Thyroid gland (tissue), 4 donors: ENCODE measurements at regions not wholly inside any gene's neighbourhood (a gene's known extent, or its start where the extent isn't known, plus 50 kb on each side); places are given as distances from the start of the nearest gene placed in this dataset.

Experiments
- DNase-seq, 2 donors: peaks; one replicate each; pipeline ENCODE4 v3.0.0-alpha.2; 2019
- H3K27ac ChIP-seq, 3 donors: fragments of 200-600 bp; sonication (generic); 1 replicate in 2 of 3; 2 replicates in 1 of 3; pipeline ENCODE4 v1.5.1; 2016 to 2019; ENCODE audit warnings: mild to moderate bottlenecking in 1 of 3, moderate library complexity in 1 of 3
- H3K27me3 ChIP-seq: fragments of 200-600 bp; sonication (generic); one replicate; pipeline ENCODE4 v1.5.1; 2019
- H3K36me3 ChIP-seq, 2 donors: fragments of 200-600 bp; sonication (generic); one replicate each; pipeline ENCODE4 v1.5.1; 2016 to 2019
- H3K4me1 ChIP-seq, 2 donors: fragments of 200-600 bp; sonication (generic); one replicate each; pipeline ENCODE4 v1.5.1; 2017 to 2019
- H3K4me3 ChIP-seq, 3 donors: fragments of 200-600 bp; sonication (generic); replicated peaks in 1 of 3; 1 replicate in 2 of 3; 2 replicates in 1 of 3; pipeline ENCODE4 v1.5.1; 2016; ENCODE audit warnings: mild to moderate bottlenecking in 1 of 3
- H3K9me3 ChIP-seq: fragments of 200-600 bp; sonication (generic); one replicate; pipeline ENCODE4 v1.5.1; 2017
- CTCF ChIP-seq, 6 experiments: fragments of 200-600 bp in 3 of 6; fragments of 450-650 bp in 3 of 6; sonication (generic) in 3 of 6; IDR thresholded peaks; one replicate each; pipeline ENCODE4 v1.5.1; 2016 to 2019; ENCODE audit warnings: antibody characterized with exemption in 6 of 6, mild to moderate bottlenecking in 2 of 6, inconsistent platforms in 1 of 6, moderate library complexity in 1 of 6
- POLR2A ChIP-seq, 2 donors: fragments of 450-650 bp; IDR thresholded peaks; one replicate each; pipeline ENCODE4 v1.6.1; 2017; ENCODE audit warnings: antibody characterized with exemption in 2 of 2, mild to moderate bottlenecking in 2 of 2, moderate library complexity in 1 of 2
- WGBS, 2 donors: methylation state at CpG; one replicate each; pipeline ENCODE4 v1.1.5; 2017; 5-methylcytosine and 5-hydroxymethylcytosine counted together
- intact Hi-C: fragments of 100-400 bp; cut with DNase I; formaldehyde crosslinking; loops from one replicate; pipeline ENCODE4 v1.15.1; 2023

GRCh38 chr9:86735772-86736458 is 211.4 kb downstream of the GAS1 start:
- DNase-seq, result no peak
- H3K36me3 ChIP-seq, result no peaks in the 10 kb centered on the region
- no peaks in the 10 kb centered on the region for H3K4me1 ChIP-seq
- H3K4me3 ChIP-seq, result no peak overlapping the region
- H3K27me3 ChIP-seq, result no peaks in the 10 kb centered on the region
- intact Hi-C loops, result no loop called here
- 95 to 96% methylated on average over 6 of the region's 6 CpGs for WGBS, 2 donors
- H3K27ac ChIP-seq, result no peak overlapping the region
- no peaks in the 10 kb centered on the region for H3K9me3 ChIP-seq
- no peak for TF ChIP-seq POLR2A (IDR thresholded peaks at IDR 0.05)
- TF ChIP-seq CTCF (IDR thresholded peaks at IDR 0.05), result no peak

- Histone ChIP-seq H3K27ac (no peak overlapping the region), H3K36me3 (no peaks in the 10 kb centered on the region), H3K4me1 (no peaks in the 10 kb centered on the region), H3K27me3 (no peaks in the 10 kb centered on the region), H3K4me3 (no peak overlapping the region), H3K9me3 (no peaks in the 10 kb centered on the region)
- no peak for DNase-seq
- TF ChIP-seq CTCF (IDR thresholded peaks at IDR 0.05) (no peak), POLR2A (IDR thresholded peaks at IDR 0.05) (no peak)
- 100% methylated on average over 1 of the region's 1 CpG for WGBS, 2 donors
- intact Hi-C loops, result no loop called here
Observed at GRCh38 chr9:86734771-86735170, 212.5 kb downstream of the GAS1 start.

DNA sequence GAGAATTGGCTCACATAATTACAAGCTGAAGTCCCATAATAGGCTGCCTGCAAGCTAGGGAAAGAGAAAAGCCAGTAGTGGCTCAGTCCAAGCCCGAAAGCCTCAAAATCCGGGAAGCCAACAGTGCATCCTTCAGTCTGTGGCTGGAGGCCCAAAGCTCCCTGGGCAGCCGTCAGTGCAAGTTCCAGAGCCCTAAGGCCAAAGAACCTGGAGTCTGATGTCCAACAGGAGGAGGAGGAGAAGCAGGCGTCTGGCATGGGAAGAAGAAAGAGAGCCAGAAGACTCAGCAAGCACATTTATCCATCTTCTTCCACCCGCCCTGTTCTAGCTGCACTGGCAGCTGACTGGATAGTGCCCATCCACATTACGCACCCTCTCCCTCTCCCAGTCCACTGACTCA is 213.4 kb downstream of the GAS1 start:
- intact Hi-C loops, result no loop called here
- H3K27ac ChIP-seq, result no peak overlapping the region

GRCh38 chr9:86732514-86733171 is 214.7 kb downstream of the GAS1 start:
- DNase-seq, result peak in 1 of 2 donors; percentile 6
- Histone ChIP-seq H3K27ac (no peak overlapping the region), H3K4me1 (no peaks in the 10 kb centered on the region), H3K27me3 (no peaks in the 10 kb centered on the region), H3K9me3 (no peaks in the 10 kb centered on the region), H3K4me3 (no peak overlapping the region), H3K36me3 (no peaks in the 10 kb centered on the region)
- TF ChIP-seq CTCF (IDR thresholded peaks at IDR 0.05), result no peak
- no peak for TF ChIP-seq POLR2A (IDR thresholded peaks at IDR 0.05)
- WGBS, 2 donors, result 80 to 88% methylated on average over 6 of the region's 6 CpGs
- intact Hi-C loops, result no loop called here

More for the DNA sequence above, 213.4 kb downstream of the GAS1 start:
- DNase-seq, result no peak
- WGBS, 2 donors, result 70 to 84% methylated on average over 6 of the region's 6 CpGs
- H3K9me3 ChIP-seq, result no peaks in the 10 kb centered on the region
- TF ChIP-seq POLR2A (IDR thresholded peaks at IDR 0.05) (no peak), CTCF (IDR thresholded peaks at IDR 0.05) (no peak)
- no peaks in the 10 kb centered on the region for H3K36me3 ChIP-seq
- no peaks in the 10 kb centered on the region for H3K4me1 ChIP-seq
- H3K27me3 ChIP-seq, result no peaks in the 10 kb centered on the region
- H3K4me3 ChIP-seq, result no peak overlapping the region

DNA sequence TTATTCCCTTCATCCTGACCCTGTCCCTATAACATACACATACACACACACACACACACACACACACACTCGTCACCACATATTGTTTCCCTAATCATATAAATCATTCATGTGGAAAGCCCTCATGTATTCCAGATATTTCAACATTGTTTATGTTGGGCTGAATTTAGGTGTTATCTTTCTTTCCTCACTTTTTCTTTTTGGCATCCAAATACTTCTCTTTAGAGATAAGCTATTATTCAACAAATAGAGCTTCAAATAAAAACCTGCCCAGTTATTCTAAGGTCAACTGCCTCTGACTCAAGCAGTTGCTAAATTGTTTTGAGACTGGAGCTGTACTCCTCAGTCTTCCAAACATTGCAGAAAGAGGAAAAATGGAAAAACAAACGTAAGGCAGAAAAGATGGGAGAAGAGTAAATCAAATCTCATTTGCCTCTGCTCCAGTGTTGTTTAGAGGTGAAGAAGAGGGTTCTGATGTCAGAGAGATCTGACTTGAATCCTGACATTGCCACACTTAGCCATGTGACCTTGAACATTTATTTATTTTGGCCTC is 215.7 kb downstream of the GAS1 start:
- Histone ChIP-seq H3K4me3 (no peak overlapping the region), H3K27me3 (no peaks in the 10 kb centered on the region), H3K4me1 (no peaks in the 10 kb centered on the region), H3K9me3 (no peaks in the 10 kb centered on the region), H3K36me3 (no peaks in the 10 kb centered on the region), H3K27ac (no peak overlapping the region)
- no peak for DNase-seq
- intact Hi-C loops, result no loop called here
- 62 to 69% methylated on average over 2 of the region's 2 CpGs for WGBS, 2 donors
- TF ChIP-seq POLR2A (IDR thresholded peaks at IDR 0.05) (no peak), CTCF (IDR thresholded peaks at IDR 0.05) (no peak)
